Central memory CD8-positive, alpha-beta T cell (primary cell): ENCODE measurements at regions not wholly inside any gene's neighbourhood (a gene's known extent, or its start where the extent isn't known, plus 50 kb on each side); places are given as distances from the start of the nearest gene placed in this dataset.
"Not testable (repeated sequence)": the region's sequence is repeated elsewhere in the genome, so short reads cannot be mapped to it uniquely, and the experiment has no call there.

Experiments used
- ATAC-seq: fragments of 150-1000 bp; cut with Tn5 transposase; replicated peaks from 2 replicates; pipeline ENCODE4 v1.10.0; 2022; ENCODE audit warnings: mild to moderate bottlenecking, moderate FRiP score, moderate number of reproducible peaks; ENCODE audit not compliant: poor library complexity, severe bottlenecking; ENCODE audit errors: extremely low read depth
- DNase-seq, 2 donors: peaks; one replicate each; pipeline ENCODE4 v3.0.0; 2021; ENCODE audit warnings: low spot score in 2 of 2
- H3K27ac Mint-ChIP-seq: one replicate; pipeline ENCODE4 v1.8.0; 2022; ENCODE audit warnings: low read depth, mild to moderate bottlenecking, moderate library complexity, mixed read lengths
- H3K27me3 Mint-ChIP-seq: one replicate; pipeline ENCODE4 v1.8.0; 2022; ENCODE audit warnings: mixed read lengths
- H3K36me3 Mint-ChIP-seq: one replicate; pipeline ENCODE4 v1.8.0; 2022; ENCODE audit warnings: mild to moderate bottlenecking, moderate library complexity, mixed read lengths; ENCODE audit not compliant: insufficient read depth
- H3K4me1 Mint-ChIP-seq: one replicate; pipeline ENCODE4 v1.8.0; 2022; ENCODE audit warnings: mixed read lengths
- H3K4me3 Mint-ChIP-seq: one replicate; pipeline ENCODE4 v1.8.0; 2022; ENCODE audit warnings: mild to moderate bottlenecking, moderate library complexity, mixed read lengths
- H3K9me3 Mint-ChIP-seq: one replicate; pipeline ENCODE4 v1.8.0; 2022; ENCODE audit warnings: mixed read lengths

DNA sequence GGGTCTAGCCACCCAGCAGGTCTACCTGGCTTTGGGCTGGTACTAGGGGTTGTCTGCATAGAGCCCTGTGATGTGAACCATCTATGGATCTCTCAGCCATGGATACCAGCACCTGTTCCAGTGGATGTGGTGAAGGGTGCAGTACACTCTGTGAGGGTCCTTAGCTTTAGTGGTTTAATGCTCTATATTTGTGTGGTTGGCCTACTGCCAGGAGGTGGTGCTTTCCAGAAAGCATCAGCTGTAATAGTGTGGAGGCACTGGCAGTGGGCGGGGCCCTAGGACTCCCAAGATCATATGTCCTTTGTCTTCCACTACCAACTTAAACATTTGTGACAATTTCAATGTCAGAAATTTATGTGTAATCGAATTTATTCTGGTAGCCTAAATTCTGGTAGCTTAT lies 1065.1 kb downstream of the RPIA start:
- not testable (repeated sequence) for H3K27me3 Mint-ChIP-seq, ATAC-seq, H3K4me3 Mint-ChIP-seq, H3K27ac Mint-ChIP-seq, H3K36me3 Mint-ChIP-seq, H3K4me1 Mint-ChIP-seq, DNase-seq
- peaks cover 41% of the 10 kb centered on the region for H3K9me3 Mint-ChIP-seq

- H3K27me3 Mint-ChIP-seq, DNase-seq, H3K4me1 Mint-ChIP-seq, H3K36me3 Mint-ChIP-seq, ATAC-seq, H3K27ac Mint-ChIP-seq, H3K4me3 Mint-ChIP-seq: not testable (repeated sequence)
- peaks cover 47% of the 10 kb centered on the region for H3K9me3 Mint-ChIP-seq
These were observed 1067.0 kb downstream of the RPIA start for GRCh38 chr2:89758332-89759026.

DNA sequence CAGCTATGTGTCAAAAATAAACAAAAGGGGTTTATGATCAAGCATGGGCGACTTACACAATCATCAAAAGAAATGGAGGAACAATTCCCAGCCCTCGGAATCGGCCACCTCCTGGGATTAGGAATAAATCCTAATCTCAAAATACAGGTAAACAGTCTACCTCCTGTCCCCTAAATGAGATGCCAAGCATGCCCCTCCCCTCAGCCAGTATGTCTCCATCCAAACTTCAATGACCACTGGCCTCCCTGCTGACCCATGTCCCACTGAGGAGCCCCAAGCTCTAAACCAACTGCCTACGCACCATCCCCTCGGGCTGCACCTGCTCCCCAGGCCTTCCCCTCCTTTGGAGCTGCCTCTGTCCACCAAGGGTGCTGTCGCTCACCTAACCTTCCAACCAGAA lies 1069.3 kb downstream of the RPIA start:
- not testable (repeated sequence) for H3K4me3 Mint-ChIP-seq, DNase-seq, H3K27ac Mint-ChIP-seq, H3K4me1 Mint-ChIP-seq, ATAC-seq, H3K36me3 Mint-ChIP-seq
- H3K9me3 Mint-ChIP-seq: peaks cover 37% of the 10 kb centered on the region
- H3K27me3 Mint-ChIP-seq: peaks cover 12% of the 10 kb centered on the region

GRCh38 chr2:89761171-89761570 lies 1069.7 kb downstream of the RPIA start:
- Mint-ChIP-seq H3K9me3 (peaks cover 33% of the 10 kb centered on the region), H3K27me3 (peaks cover 16% of the 10 kb centered on the region)
- H3K4me1 Mint-ChIP-seq, H3K27ac Mint-ChIP-seq, ATAC-seq, DNase-seq, H3K4me3 Mint-ChIP-seq, H3K36me3 Mint-ChIP-seq: not testable (repeated sequence)

DNA sequence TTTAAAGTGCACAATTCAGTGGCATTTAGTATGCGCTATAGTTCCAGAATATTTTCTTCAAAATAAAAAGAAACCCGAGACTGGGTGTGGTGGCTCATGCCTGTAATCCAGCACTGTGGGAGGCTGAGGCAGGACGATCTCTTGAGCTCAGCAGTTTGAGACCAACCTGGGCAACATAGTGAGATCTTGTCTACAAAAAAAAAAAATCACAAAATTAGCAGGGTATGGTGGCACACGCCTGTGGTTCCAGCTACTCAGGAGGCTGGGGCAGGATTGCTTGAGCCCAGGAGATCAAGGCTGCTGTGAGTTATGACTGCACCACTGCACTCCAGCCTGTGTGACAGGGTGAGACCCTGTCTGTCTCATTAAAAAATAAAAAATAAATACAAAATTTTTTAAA lies 1070.4 kb downstream of the RPIA start:
- not testable (repeated sequence) for DNase-seq, H3K4me3 Mint-ChIP-seq, ATAC-seq, H3K27ac Mint-ChIP-seq, H3K36me3 Mint-ChIP-seq, H3K4me1 Mint-ChIP-seq
- Mint-ChIP-seq H3K27me3 (peaks cover 23% of the 10 kb centered on the region), H3K9me3 (peaks cover 28% of the 10 kb centered on the region)

DNA sequence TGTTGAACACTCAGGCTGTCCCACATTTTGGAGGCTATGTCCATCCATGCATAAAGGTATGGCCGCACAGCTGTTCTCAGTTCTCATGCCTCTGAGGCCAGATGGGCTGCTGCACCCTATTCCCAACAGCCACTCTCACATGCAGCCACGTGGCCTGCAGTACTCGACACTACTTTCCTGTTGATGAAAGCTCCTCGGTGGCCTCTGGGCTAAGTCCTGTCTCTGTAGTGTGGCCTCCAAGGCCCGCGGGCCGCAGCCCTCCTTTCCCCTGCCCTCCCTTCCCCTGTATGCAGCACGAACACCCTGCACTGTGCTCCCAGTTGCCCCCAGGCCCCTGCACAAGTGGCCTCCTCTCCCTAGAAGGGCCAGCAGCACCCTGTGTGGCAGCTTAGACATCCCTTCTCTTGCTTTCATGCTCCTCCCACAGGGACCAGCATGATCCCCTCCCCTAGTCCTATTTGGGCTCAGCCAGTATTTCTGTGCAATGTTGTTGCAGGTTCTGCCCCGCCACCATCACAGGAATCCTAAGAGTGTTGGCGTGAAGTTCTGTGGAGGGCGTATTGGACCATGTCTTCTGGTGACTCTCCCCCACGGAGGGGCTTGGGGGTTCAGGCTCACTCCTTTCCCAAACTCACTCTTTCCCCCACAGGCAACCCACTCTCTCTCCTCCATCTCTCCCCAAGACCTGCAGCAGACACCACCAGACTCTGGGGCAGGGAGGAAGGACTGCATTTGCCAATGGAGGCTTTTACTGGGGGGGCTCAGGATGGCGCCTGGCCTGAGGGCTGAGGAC lies 1071.2 kb downstream of the RPIA start:
- not testable (repeated sequence) for DNase-seq, H3K4me3 Mint-ChIP-seq, ATAC-seq, H3K27ac Mint-ChIP-seq, H3K36me3 Mint-ChIP-seq, H3K4me1 Mint-ChIP-seq
- H3K9me3 Mint-ChIP-seq: peaks cover 25% of the 10 kb centered on the region
- peaks cover 31% of the 10 kb centered on the region for H3K27me3 Mint-ChIP-seq

- Mint-ChIP-seq H3K27ac (no peak overlapping the region), H3K36me3 (no peaks in the 10 kb centered on the region), H3K4me1 (no peaks in the 10 kb centered on the region), H3K4me3 (no peak overlapping the region), H3K9me3 (peaks cover 22% of the 10 kb centered on the region), H3K27me3 (peaks cover 37% of the 10 kb centered on the region)
- DNase-seq: no peak
- ATAC-seq: no peak
These were observed 1071.7 kb downstream of the RPIA start for GRCh38 chr2:89763254-89763580.

DNA sequence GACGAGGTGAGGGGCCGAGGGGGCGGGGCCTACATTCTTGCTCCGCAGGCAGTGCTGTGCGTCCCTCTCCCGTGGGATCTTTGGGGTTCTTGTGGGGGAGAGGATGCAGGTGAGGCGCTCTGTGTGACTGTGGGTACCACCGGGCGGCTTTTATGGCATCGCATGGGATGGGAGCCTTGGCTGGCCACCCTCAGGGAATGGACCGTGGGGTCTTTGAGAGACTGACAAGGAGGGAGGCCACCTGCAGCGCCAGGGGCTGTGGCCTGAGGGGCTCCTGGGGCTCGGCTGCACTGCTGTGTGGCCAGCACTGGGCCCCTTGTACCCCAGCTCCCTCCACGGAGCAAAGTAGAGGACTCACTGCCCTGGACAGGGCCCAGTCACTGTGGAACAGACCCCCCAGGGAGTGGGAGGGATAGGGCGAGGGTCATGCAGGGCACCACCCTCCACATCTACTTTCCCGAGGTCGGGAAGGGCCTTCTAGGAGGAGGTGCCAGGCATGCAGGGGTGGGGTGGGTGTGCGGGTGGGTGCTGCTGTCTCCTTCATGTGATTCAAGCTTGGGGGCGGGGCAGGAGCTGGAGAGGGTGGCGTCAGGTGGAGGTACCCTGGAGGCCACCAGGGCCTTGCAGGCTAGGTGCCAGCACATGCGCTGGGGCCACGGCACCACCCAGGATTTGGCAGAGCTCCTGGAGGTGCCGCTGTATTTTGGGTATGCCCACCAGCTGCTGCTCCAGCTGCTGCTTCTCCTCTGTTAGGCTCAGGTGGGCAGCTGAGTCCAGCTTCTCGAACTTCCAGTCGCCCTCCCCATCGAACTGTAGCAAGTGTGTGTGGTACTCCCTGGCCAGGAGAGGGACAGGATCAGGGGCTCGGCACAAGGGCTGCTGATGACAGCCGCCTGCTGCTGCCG lies 1072.4 kb downstream of the RPIA start:
- ATAC-seq: no peak
- DNase-seq: no peak
- H3K36me3 Mint-ChIP-seq: no peaks in the 10 kb centered on the region
- peaks cover 43% of the 10 kb centered on the region for H3K27me3 Mint-ChIP-seq
- H3K4me3 Mint-ChIP-seq: no peak overlapping the region
- peaks cover 17% of the 10 kb centered on the region for H3K9me3 Mint-ChIP-seq
- H3K27ac Mint-ChIP-seq: no peak overlapping the region
- H3K4me1 Mint-ChIP-seq: no peaks in the 10 kb centered on the region

GRCh38 chr2:89764571-89765360 lies 1073.3 kb downstream of the RPIA start:
- H3K36me3 Mint-ChIP-seq, H3K27ac Mint-ChIP-seq, H3K4me1 Mint-ChIP-seq, H3K4me3 Mint-ChIP-seq, DNase-seq, ATAC-seq: not testable (repeated sequence)
- H3K27me3 Mint-ChIP-seq: peaks cover 49% of the 10 kb centered on the region
- H3K9me3 Mint-ChIP-seq: peaks cover 17% of the 10 kb centered on the region

DNA sequence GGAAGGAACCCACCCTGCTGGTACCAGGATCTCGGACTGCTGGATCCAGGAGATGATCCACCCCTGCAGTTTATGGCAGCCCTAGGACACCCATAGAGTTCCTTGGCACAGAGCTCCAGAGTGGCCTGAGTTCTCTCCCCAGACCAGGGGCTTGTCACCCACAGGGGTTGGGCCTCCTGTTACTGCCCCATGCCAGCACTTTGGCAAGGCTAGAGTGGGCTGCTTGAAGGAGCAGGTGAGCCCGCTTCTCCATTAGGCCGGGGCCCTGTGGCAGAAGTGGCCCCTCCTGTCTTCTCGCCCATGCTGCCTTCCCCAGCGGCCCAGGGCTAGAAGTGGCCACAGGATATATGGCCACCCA lies 1073.9 kb downstream of the RPIA start:
- H3K4me1 Mint-ChIP-seq, H3K36me3 Mint-ChIP-seq, ATAC-seq, DNase-seq, H3K4me3 Mint-ChIP-seq, H3K27ac Mint-ChIP-seq: not testable (repeated sequence)
- H3K27me3 Mint-ChIP-seq: peaks cover 49% of the 10 kb centered on the region
- H3K9me3 Mint-ChIP-seq: peaks cover 15% of the 10 kb centered on the region

- not testable (repeated sequence) for H3K4me1 Mint-ChIP-seq, DNase-seq, ATAC-seq, H3K36me3 Mint-ChIP-seq, H3K4me3 Mint-ChIP-seq, H3K27ac Mint-ChIP-seq
- H3K27me3 Mint-ChIP-seq: peaks cover 49% of the 10 kb centered on the region
- H3K9me3 Mint-ChIP-seq: peaks cover 17% of the 10 kb centered on the region
These were observed 1074.9 kb downstream of the RPIA start for GRCh38 chr2:89766141-89766990.
